HEK293 (cell line): ENCODE measurements at regions not wholly inside any gene's neighbourhood (a gene's known extent, or its start where the extent isn't known, plus 50 kb on each side); places are given as distances from the start of the nearest gene placed in this dataset.
A peak's percentile ranks its signal among the peaks of the same experiment; 100 is the strongest.

ENCODE experiments used
- CTCF ChIA-PET: fragments of 350-600 bp; formaldehyde crosslinking; extraction: SDS; loops from one replicate; lab custom pipeline; 2021; ENCODE audit warnings: antibody characterized with exemption; lab: Yijun Ruan, JAX
- POLR2A ChIA-PET: fragments of 300-600 bp; formaldehyde crosslinking; extraction: SDS; loops from one replicate; lab custom pipeline; 2020; ENCODE audit warnings: antibody characterized with exemption, inconsistent platforms; lab: Yijun Ruan, JAX
- H3K27ac ChIP-seq: fragments of 200-500 bp; sonication (Bioruptor generic); 2 replicates; pipeline ENCODE4 v1.5.1; 2014; ENCODE audit warnings: low read depth, low read length, control low read depth, inconsistent platforms; ENCODE audit errors: extremely low read depth
- H3K36me3 ChIP-seq, 2 experiments: fragments of 200-500 bp in 1 of 2; sonication (Bioruptor generic) in 1 of 2; 1 replicate in 1 of 2; 2 replicates in 1 of 2; pipeline ENCODE4 v1.5.1; 2014 to 2017; ENCODE audit warnings: inconsistent platforms in 2 of 2, low read length in 2 of 2; ENCODE audit not compliant: control insufficient read depth in 2 of 2, insufficient read depth in 1 of 2
- H3K4me1 ChIP-seq: fragments of 200-500 bp; sonication (Bioruptor generic); 2 replicates; pipeline ENCODE4 v1.5.1; 2014; ENCODE audit warnings: mild to moderate bottlenecking, low read length, inconsistent platforms; ENCODE audit not compliant: control insufficient read depth, insufficient read depth
- H3K4me3 ChIP-seq: 2 replicates; pipeline ENCODE4 v1.5.1; 2011; ENCODE audit warnings: low read depth, mild to moderate bottlenecking, control low read depth, low read length, moderate library complexity
- H3K9me3 ChIP-seq: fragments of 200-500 bp; sonication (Bioruptor generic); 2 replicates; pipeline ENCODE4 v1.5.1; 2014; ENCODE audit warnings: low read depth, low read length, inconsistent platforms; ENCODE audit not compliant: control insufficient read depth, insufficient read depth
- BCL11B ChIP-seq: fragments of 450-650 bp; formaldehyde crosslinking; IDR thresholded peaks from 2 replicates; pipeline ENCODE4 v1.5.1; 2016; ENCODE audit warnings: low read depth, missing biosample characterization, missing genetic modification characterization
- FEZF1 ChIP-seq: fragments of 450-650 bp; formaldehyde crosslinking; IDR thresholded peaks from 2 replicates; pipeline ENCODE4 v1.5.1; 2016; ENCODE audit warnings: missing biosample characterization, missing genetic modification characterization
- GLIS1 ChIP-seq: fragments of 450-650 bp; formaldehyde crosslinking; IDR thresholded peaks from 2 replicates; pipeline ENCODE4 v1.5.1; 2016; ENCODE audit warnings: missing biosample characterization, missing genetic modification characterization
- KLF10 ChIP-seq: fragments of 450-650 bp; IDR thresholded peaks from 2 replicates; pipeline ENCODE4 v1.5.1; 2018; ENCODE audit warnings: missing biosample characterization, mild to moderate bottlenecking, missing genetic modification characterization
- RBAK ChIP-seq: fragments of 450-650 bp; formaldehyde crosslinking; IDR thresholded peaks from 2 replicates; pipeline ENCODE4 v1.5.1; 2016; ENCODE audit warnings: missing biosample characterization, missing genetic modification characterization
- WT1 ChIP-seq: fragments of 450-650 bp; formaldehyde crosslinking; IDR thresholded peaks from 2 replicates; pipeline ENCODE4 v1.5.1; 2016; ENCODE audit warnings: missing biosample characterization, missing genetic modification characterization
- ZBTB21 ChIP-seq: fragments of 450-650 bp; formaldehyde crosslinking; IDR thresholded peaks from 2 replicates; pipeline ENCODE4 v1.5.1; 2017; ENCODE audit warnings: missing biosample characterization, missing genetic modification characterization
- ZIC2 ChIP-seq: fragments of 450-650 bp; formaldehyde crosslinking; IDR thresholded peaks from 2 replicates; pipeline ENCODE4 v1.5.1; 2016; ENCODE audit warnings: missing biosample characterization, missing genetic modification characterization
- ZNF266 ChIP-seq: fragments of 450-650 bp; formaldehyde crosslinking; IDR thresholded peaks from 2 replicates; pipeline ENCODE4 v1.5.1; 2016; ENCODE audit warnings: missing biosample characterization, missing genetic modification characterization, low read depth
- ZNF335 ChIP-seq: fragments of 450-650 bp; formaldehyde crosslinking; conservative IDR thresholded peaks from 2 replicates; pipeline ENCODE4 v1.5.1; 2016; ENCODE audit warnings: missing biosample characterization, missing genetic modification characterization
- ZNF600 ChIP-seq: fragments of 450-650 bp; formaldehyde crosslinking; IDR thresholded peaks from 2 replicates; pipeline ENCODE4 v1.5.1; 2016; ENCODE audit warnings: missing biosample characterization, missing genetic modification characterization
- ZNF623 ChIP-seq: fragments of 450-650 bp; formaldehyde crosslinking; IDR thresholded peaks from 2 replicates; pipeline ENCODE4 v1.5.1; 2016; ENCODE audit warnings: missing biosample characterization, missing genetic modification characterization
- ZNF629 ChIP-seq: fragments of 450-650 bp; formaldehyde crosslinking; IDR thresholded peaks from 2 replicates; pipeline ENCODE4 v1.5.1; 2017; ENCODE audit warnings: missing biosample characterization, missing genetic modification characterization
- ZNF660 ChIP-seq: fragments of 450-650 bp; IDR thresholded peaks from 2 replicates; pipeline ENCODE4 v1.5.1; 2018; ENCODE audit warnings: missing biosample characterization, mild to moderate bottlenecking, missing genetic modification characterization
- ZNF707 ChIP-seq: fragments of 450-650 bp; formaldehyde crosslinking; IDR thresholded peaks from 2 replicates; pipeline ENCODE4 v1.5.1; 2016; ENCODE audit warnings: missing biosample characterization, missing genetic modification characterization
- TF ChIP-seq, protein P1 (sequence below): fragments of 450-650 bp; formaldehyde crosslinking; IDR thresholded peaks from 2 replicates; pipeline ENCODE4 v1.5.1; 2016; ENCODE audit warnings: missing biosample characterization, missing genetic modification characterization
- TF ChIP-seq, protein P2 (sequence below): fragments of 450-650 bp; formaldehyde crosslinking; IDR thresholded peaks from 2 replicates; pipeline ENCODE4 v1.5.1; 2016; ENCODE audit warnings: missing biosample characterization, missing genetic modification characterization, low read depth
- TF ChIP-seq, protein P3 (sequence below): fragments of 450-650 bp; formaldehyde crosslinking; IDR thresholded peaks from 2 replicates; pipeline ENCODE4 v1.5.1; 2016; ENCODE audit warnings: missing biosample characterization, missing genetic modification characterization
- TF ChIP-seq, protein P4 (sequence below): fragments of 450-650 bp; formaldehyde crosslinking; IDR thresholded peaks from 2 replicates; pipeline ENCODE4 v1.5.1; 2016; ENCODE audit warnings: missing biosample characterization, missing genetic modification characterization

DNA sequence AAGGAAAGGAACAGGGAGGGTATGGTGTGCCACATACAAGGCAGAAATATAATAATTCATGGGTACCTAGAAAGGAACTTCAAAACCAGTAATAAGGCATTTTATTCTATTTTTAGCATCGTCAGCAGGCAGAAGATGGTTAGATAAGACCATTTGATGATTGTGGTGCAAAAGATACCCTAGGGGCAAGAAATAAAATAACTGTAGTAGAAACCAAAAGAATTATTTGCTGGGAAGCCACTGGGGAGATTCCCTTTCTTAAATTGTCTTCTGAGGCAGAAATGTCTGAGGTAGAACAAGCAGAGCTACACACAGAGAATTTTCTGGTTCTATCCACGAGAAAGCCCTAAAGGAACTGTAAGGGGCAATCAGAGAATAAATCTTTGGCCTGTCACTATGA is 64.3 kb upstream of the PCGF5 start (continued):
- no peak for TF ChIP-seq ZNF623 (tag by site-specific recombination)
- TF ChIP-seq ZNF707 (tag by site-specific recombination), result no peak

DNA sequence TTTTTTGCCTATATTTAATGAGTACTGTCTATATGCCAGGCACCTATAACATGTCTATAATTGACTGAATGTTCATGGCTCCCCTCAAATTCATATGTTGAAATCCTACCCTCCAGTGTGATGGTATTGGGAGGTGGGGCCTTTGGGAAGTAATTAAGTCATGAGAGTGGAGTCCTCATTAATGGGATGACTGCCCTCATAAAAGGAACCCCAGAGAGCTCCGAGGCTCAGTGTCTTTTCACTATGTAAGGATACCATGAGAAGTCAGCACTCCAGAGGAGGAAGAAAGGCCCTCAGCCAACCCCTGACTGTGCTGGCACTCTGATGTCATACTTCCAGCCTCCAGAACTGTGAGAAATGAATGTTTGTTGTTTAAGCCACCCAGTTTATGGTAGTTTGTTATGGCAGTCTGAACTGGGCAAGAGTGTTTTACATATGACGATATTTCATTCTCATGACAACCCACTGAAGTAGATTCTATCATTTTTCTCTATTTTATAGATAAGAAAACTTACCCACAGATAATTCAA is 61.1 kb upstream of the PCGF5 start:
- TF ChIP-seq BCL11B (tag by site-specific recombination) (no peak), KLF10 (tag by site-specific recombination) (no peak), ZIC2 (tag by site-specific recombination) (peak; percentile 63), ZNF335 (tag by site-specific recombination) (0 out of 2 replicates have a peak, but pooled peaks have one; percentile 21), ZNF266 (no peak), ZBTB21 (tag by site-specific recombination) (0 out of 2 replicates have a peak, but pooled peaks have one; percentile 60), ZNF600 (tag by site-specific recombination) (peak; percentile 79), WT1 (tag by site-specific recombination) (no peak), RBAK (tag by site-specific recombination) (no peak), GLIS1 (tag by site-specific recombination) (peak; percentile 17; the same call in 1 of the 2 replicates), FEZF1 (peak; percentile 42), ZNF660 (tag by site-specific recombination) (peak; percentile 59), ZNF629 (tag by site-specific recombination) (0 out of 2 replicates have a peak, but pooled peaks have one; percentile 46)
- TF ChIP-seq, protein P1, sequence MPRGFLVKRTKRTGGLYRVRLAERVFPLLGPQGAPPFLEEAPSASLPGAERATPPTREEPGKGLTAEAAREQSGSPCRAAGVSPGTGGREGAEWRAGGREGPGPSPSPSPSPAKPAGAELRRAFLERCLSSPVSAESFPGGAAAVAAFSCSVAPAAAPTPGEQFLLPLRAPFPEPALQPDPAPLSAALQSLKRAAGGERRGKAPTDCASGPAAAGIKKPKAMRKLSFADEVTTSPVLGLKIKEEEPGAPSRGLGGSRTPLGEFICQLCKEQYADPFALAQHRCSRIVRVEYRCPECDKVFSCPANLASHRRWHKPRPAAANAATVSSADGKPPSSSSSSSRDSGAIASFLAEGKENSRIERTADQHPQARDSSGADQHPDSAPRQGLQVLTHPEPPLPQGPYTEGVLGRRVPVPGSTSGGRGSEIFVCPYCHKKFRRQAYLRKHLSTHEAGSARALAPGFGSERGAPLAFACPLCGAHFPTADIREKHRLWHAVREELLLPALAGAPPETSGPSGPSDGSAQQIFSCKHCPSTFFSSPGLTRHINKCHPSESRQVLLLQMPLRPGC (tag by site-specific recombination), result no peak
- TF ChIP-seq, protein P2, sequence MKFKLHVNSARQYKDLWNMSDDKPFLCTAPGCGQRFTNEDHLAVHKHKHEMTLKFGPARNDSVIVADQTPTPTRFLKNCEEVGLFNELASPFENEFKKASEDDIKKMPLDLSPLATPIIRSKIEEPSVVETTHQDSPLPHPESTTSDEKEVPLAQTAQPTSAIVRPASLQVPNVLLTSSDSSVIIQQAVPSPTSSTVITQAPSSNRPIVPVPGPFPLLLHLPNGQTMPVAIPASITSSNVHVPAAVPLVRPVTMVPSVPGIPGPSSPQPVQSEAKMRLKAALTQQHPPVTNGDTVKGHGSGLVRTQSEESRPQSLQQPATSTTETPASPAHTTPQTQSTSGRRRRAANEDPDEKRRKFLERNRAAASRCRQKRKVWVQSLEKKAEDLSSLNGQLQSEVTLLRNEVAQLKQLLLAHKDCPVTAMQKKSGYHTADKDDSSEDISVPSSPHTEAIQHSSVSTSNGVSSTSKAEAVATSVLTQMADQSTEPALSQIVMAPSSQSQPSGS, result 0 out of 2 replicates have a peak, but pooled peaks have one; percentile 9
- TF ChIP-seq, protein P3, sequence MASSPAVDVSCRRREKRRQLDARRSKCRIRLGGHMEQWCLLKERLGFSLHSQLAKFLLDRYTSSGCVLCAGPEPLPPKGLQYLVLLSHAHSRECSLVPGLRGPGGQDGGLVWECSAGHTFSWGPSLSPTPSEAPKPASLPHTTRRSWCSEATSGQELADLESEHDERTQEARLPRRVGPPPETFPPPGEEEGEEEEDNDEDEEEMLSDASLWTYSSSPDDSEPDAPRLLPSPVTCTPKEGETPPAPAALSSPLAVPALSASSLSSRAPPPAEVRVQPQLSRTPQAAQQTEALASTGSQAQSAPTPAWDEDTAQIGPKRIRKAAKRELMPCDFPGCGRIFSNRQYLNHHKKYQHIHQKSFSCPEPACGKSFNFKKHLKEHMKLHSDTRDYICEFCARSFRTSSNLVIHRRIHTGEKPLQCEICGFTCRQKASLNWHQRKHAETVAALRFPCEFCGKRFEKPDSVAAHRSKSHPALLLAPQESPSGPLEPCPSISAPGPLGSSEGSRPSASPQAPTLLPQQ (tag by site-specific recombination), result 0 out of 2 replicates have a peak, but pooled peaks have one; percentile 9
- TF ChIP-seq, protein P4, sequence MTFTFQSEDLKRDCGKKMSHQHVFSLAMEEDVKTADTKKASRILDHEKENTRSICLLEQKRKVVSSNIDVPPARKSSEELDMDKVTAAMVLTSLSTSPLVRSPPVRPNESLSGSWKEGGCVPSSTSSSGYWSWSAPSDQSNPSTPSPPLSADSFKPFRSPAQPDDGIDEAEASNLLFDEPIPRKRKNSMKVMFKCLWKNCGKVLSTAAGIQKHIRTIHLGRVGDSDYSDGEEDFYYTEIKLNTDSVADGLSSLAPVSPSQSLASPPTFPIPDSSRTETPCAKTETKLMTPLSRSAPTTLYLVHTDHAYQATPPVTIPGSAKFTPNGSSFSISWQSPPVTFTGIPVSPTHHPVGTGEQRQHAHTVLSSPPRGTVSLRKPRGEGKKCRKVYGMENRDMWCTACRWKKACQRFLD (tag by site-specific recombination), result no peak
- CTCF ChIA-PET, result no interaction called here
- H3K9me3 ChIP-seq, result no peaks in the 10 kb centered on the region
- H3K4me3 ChIP-seq, result no peak overlapping the region
- no peaks in the 10 kb centered on the region for H3K36me3 ChIP-seq
- no peak overlapping the region for H3K27ac ChIP-seq
- POLR2A ChIA-PET, result no interaction called here
- H3K4me1 ChIP-seq, result no peaks in the 10 kb centered on the region
